HG02870 (cell line): ENCODE measurements at regions not wholly inside any gene's neighbourhood (a gene's known extent, or its start where the extent isn't known, plus 50 kb on each side); places are given as distances from the start of the nearest gene placed in this dataset.

Source experiments
- ATAC-seq: cut with Tn5 transposase; IDR thresholded peaks from one replicate; pipeline ENCODE4 v1.9.1; 2021; ENCODE audit warnings: mild to moderate bottlenecking, moderate library complexity; ENCODE audit not compliant: unreplicated experiment

DNA sequence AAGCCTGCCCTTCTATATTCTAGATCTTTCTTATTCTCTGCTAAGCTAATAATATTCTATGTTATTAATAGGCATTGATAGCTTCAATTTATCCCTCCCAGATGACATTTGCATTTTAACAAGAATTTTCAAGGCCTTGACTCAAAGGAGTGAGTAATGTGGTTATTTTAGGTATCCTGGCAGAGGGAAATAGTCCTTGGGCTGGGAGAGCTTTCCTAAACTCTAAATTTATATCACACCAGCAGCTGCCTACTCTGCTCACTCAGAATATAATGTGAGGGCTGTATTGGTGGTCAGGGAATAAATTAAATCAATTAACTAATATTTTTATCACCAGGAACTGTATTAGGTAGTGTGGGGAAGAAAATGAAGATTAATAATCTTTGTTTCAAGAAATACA, 74.8 kb upstream of the ADAM23 start:
- no peak for ATAC-seq

DNA sequence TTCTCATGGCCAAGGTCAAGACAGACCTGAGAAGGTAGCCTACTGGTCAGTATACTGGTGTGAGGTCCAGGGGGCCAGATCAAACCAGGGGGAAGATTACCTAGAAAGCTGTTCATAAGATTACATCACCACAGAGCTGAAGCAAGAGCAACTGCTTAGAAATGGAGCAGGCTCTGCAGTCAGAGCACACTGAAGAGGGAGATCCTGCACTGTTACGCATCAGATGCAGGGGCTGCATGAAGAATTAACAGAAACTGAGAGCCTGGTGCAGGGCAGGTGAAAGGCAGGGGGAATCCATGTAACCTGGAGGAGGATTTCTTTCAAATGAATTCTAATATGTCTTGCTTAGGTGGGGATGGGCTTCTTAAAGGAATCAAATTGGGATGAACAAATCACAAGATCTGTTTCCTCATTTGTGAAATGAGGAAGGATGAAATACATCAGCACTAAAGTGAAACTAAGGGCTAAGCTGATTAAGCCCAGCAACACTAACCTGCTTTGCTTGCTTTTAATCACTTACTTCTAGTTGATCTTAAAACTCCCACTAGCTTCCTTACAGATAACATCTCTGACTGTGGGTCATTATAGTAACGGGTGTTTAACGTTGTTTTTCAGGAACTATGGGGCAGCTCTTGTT, 74.3 kb upstream of the ADAM23 start:
- no peak for ATAC-seq

GRCh38 chr2:206375956-206376355, 67.4 kb upstream of the ADAM23 start:
- ATAC-seq, result no peak

- no peak for ATAC-seq
Observed at GRCh38 chr2:206378835-206379234, 64.5 kb upstream of the ADAM23 start.

DNA sequence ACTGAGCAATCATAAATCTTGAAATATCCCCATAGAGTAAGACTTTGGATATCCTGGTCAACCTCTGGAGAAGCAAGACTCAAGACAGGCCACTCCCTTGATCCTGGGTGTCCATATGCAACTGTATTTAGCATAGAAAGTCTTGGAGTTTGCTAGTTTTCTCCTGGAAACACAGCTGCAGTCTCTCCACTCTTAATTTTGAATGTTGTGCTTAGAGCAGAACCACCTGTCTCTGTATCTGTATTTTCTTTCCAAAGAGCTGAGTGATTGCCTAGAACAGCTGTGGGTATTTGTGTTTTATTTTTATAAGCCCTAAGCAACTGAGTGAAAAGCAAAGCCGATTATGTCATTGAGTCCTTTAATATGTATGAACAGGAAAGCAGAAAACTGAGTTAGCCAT, 64.1 kb upstream of the ADAM23 start:
- no peak for ATAC-seq

DNA sequence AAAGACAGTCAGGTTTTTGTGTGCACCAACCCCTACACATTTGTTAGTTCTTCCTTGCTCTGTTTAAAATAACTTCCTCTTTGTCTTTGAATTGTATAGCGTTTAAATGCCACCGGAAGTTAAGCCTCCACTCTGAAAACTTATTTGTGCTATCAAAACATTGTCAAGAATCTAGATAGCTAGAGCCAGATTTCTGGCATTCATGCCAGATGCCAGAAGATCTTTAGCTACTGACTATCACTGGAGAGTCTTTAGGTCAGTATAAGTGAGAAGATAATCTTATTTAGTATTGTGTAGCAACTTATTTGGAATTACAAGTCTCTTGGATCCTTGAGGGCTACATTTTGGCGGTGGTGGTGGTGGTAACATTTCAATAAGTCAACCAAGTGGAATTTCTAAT, 63.4 kb upstream of the ADAM23 start:
- no peak for ATAC-seq

GRCh38 chr2:206381881-206382280, 61.5 kb upstream of the ADAM23 start:
- no peak for ATAC-seq

DNA sequence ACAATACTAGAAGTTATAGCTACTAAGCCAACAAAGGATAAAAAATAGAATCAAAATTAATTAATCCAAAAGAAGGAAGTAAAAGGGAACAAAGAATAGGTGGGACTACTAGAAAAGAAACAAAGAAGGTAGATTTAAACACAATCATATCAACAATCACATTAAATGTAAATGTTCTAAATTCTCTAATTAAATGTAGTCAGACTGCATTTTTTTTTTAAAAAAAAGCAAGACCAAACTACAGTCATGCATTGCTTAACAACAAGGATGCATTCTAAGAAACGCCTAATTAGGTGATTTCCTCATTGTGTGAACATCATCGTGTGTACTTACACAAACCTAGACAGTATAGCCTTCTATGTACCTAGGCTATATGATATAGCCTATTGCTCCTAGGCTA, 59.7 kb upstream of the ADAM23 start:
- no peak for ATAC-seq

GRCh38 chr2:206387808-206388207, 55.5 kb upstream of the ADAM23 start:
- no peak for ATAC-seq

- no peak for ATAC-seq
Observed at GRCh38 chr2:206388698-206389097, 54.6 kb upstream of the ADAM23 start.

DNA sequence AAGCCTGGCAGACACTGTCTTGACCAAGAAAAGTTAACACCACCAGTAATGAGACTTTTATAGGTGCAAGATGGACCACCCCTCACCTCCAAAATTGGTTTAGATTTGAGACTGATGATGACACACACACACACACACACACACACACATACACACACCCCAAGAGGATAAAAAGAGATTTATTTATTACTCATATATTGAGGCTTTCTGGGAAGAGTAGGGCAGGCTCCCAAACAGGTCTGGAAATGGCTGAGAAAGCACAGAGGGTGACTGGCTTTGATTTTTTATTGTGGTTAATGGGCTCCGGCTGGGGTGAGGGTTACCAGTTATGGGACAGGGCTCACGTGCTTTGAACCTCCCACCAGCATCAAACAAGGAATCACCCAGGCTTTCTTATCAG, 54.2 kb upstream of the ADAM23 start:
- ATAC-seq, result no peak

DNA sequence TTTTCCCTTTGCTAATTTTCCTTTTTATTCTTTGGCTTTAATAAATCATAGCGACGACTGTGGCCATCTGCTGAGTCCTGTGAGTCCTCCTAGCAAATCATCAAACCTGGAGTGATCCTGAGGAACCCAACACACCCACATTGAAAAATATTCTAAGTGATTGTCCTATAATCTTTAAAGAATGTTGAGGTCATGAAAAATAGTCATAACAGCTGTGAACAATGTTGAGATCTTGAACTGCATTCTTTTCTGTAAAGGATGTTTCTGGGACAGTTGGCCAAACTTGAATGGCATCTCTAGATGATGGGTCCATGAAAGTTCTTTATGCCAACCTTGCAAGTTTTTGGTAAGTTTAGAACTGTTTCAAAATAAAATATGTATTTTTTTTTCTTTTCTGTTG, 53.2 kb upstream of the ADAM23 start:
- no peak for ATAC-seq

- peak; percentile 97 for ATAC-seq
Observed at GRCh38 chr2:206392118-206392517, 51.2 kb upstream of the ADAM23 start.
